H1 (cell line): ENCODE measurements at regions not wholly inside any gene's neighbourhood (a gene's known extent, or its start where the extent isn't known, plus 50 kb on each side); places are given as distances from the start of the nearest gene placed in this dataset.

ENCODE experiments used
- CTCF ChIA-PET: fragments of 300-600 bp; sonication (Branson Sonifier 250); formaldehyde crosslinking; loops from one replicate; lab custom pipeline; 2021; ENCODE audit not compliant: partially characterized antibody; lab: Charles Lee
- POLR2A ChIA-PET: fragments of 300-600 bp; sonication (Branson Sonifier 250); formaldehyde crosslinking; loops from one replicate; lab custom pipeline; 2021; ENCODE audit warnings: inconsistent platforms; ENCODE audit not compliant: partially characterized antibody; lab: Charles Lee
- DNase-seq, 2 experiments: peaks; one replicate each; pipeline versions ENCODE4 v3.0.0 to v3.0.0-alpha.2; 2010 to 2022; ENCODE audit warnings: low spot score in 2 of 2, low read depth in 1 of 2, mixed read lengths in 1 of 2
- FAIRE-seq: peaks from 2 replicates; lab custom pipeline; 2011; peaks lifted over from hg19 to GRCh38; lab: Jason Lieb, UNC
- H2AFZ ChIP-seq: 2 replicates; pipeline ENCODE4 v1.8.1; 2012; ENCODE audit warnings: low read length, inconsistent platforms
- H2AK5ac ChIP-seq: 2 replicates; pipeline ENCODE4 v1.6.1; 2013; ENCODE audit warnings: low read depth, low read length
- H2BK120ac ChIP-seq: replicated peaks from 2 replicates; pipeline ENCODE3; 2013; ENCODE audit warnings: low read depth, low read length, inconsistent platforms
- H2BK12ac ChIP-seq: 2 replicates; pipeline ENCODE4 v1.6.1; 2013; ENCODE audit warnings: low read depth, low read length
- H2BK15ac ChIP-seq: 2 replicates; pipeline ENCODE4 v1.6.1; 2013; ENCODE audit warnings: low read length
- H2BK20ac ChIP-seq: 2 replicates; pipeline ENCODE4 v1.6.1; 2013; ENCODE audit warnings: low read length
- H2BK5ac ChIP-seq: 2 replicates; pipeline ENCODE4 v1.6.1; 2013; ENCODE audit warnings: low read depth, low read length
- H3K14ac ChIP-seq: 2 replicates; pipeline ENCODE4 v1.6.1; 2013; ENCODE audit warnings: inconsistent platforms; ENCODE audit not compliant: insufficient read length
- H3K18ac ChIP-seq: 2 replicates; pipeline ENCODE4 v1.6.1; 2013; ENCODE audit warnings: low read length; ENCODE audit errors: extremely low read depth
- H3K23ac ChIP-seq: 2 replicates; pipeline ENCODE4 v1.6.1; 2013; ENCODE audit warnings: inconsistent platforms; ENCODE audit not compliant: insufficient read length
- H3K23me2 ChIP-seq: 2 replicates; pipeline ENCODE4 v1.6.1; 2013; ENCODE audit warnings: low read depth, low read length
- H3K27ac ChIP-seq: 2 replicates; pipeline ENCODE4 v1.6.1; 2011; ENCODE audit warnings: low read depth, low read length, inconsistent platforms
- H3K27me3 ChIP-seq, 4 experiments: replicated peaks in 1 of 4; 1 replicate in 1 of 4; 2 replicates in 3 of 4; pipeline versions ENCODE4 v1.6.1 to v1.8.1; 2011 to 2013; ENCODE audit warnings: low read length in 3 of 4, mild to moderate bottlenecking in 3 of 4, inconsistent platforms in 2 of 4, mixed read lengths in 2 of 4, moderate library complexity in 1 of 4; ENCODE audit not compliant: control insufficient read depth in 3 of 4, insufficient read depth in 3 of 4; ENCODE audit errors: extremely low read depth in 1 of 4
- H3K36me3 ChIP-seq, 4 experiments: 2 replicates each; pipeline versions ENCODE4 v1.6.1 to v1.8.1; 2011 to 2013; ENCODE audit warnings: mild to moderate bottlenecking in 4 of 4, low read length in 3 of 4, moderate library complexity in 2 of 4, control low read depth in 1 of 4, inconsistent platforms in 1 of 4; ENCODE audit not compliant: insufficient read depth in 4 of 4, control insufficient read depth in 2 of 4
- H3K4ac ChIP-seq: replicated peaks from 2 replicates; pipeline ENCODE3; 2013; ENCODE audit warnings: low read length, low read depth, mixed read lengths, inconsistent platforms; ENCODE audit not compliant: insufficient read length
- H3K4me1 ChIP-seq, 4 experiments: replicated peaks in 1 of 4; 1 replicate in 1 of 4; 2 replicates in 3 of 4; pipeline versions ENCODE4 v1.6.1 to v1.8.1; 2011 to 2013; ENCODE audit warnings: low read length in 3 of 4, inconsistent platforms in 2 of 4, mixed read lengths in 1 of 4; ENCODE audit not compliant: insufficient read depth in 4 of 4, control insufficient read depth in 3 of 4
- H3K4me2 ChIP-seq, 2 experiments: 2 replicates each; pipeline versions ENCODE4 v1.6.1 to v1.8.1; 2011 to 2013; ENCODE audit warnings: low read depth in 2 of 2, low read length in 2 of 2, control low read depth in 1 of 2, inconsistent platforms in 1 of 2, mild to moderate bottlenecking in 1 of 2; ENCODE audit not compliant: insufficient read depth in 1 of 2
- H3K4me3 ChIP-seq, 4 experiments: fragments of 200-600, 300-600 bp in 1 of 4; sonication (generic), shearing (Covaris generic), sonication (Bioruptor Twin) in 1 of 4; 2 replicates each; pipeline versions ENCODE4 v1.5.1 to v1.8.1; 2011 to 2016; ENCODE audit warnings: low read length in 4 of 4, low read depth in 3 of 4, control low read depth in 2 of 4, inconsistent platforms in 2 of 4, mild to moderate bottlenecking in 2 of 4, mixed read lengths in 1 of 4, moderate library complexity in 1 of 4; ENCODE audit not compliant: insufficient read depth in 2 of 4; ENCODE audit errors: extremely low read depth in 1 of 4
- H3K56ac ChIP-seq: replicated peaks from 2 replicates; pipeline ENCODE3; 2013; ENCODE audit warnings: low read depth, mild to moderate bottlenecking, mixed read lengths, low read length, inconsistent platforms; ENCODE audit not compliant: insufficient read length
- H3K79me1 ChIP-seq: 2 replicates; pipeline ENCODE4 v1.6.1; 2013; ENCODE audit warnings: low read depth, low read length, control low read depth
- H3K79me2 ChIP-seq, 2 experiments: 2 replicates each; pipeline versions ENCODE4 v1.6.1 to v1.8.1; 2012 to 2013; ENCODE audit warnings: low read length in 2 of 2, mild to moderate bottlenecking in 2 of 2, inconsistent platforms in 1 of 2; ENCODE audit not compliant: insufficient read depth in 2 of 2, control insufficient read depth in 1 of 2
- H3K9ac ChIP-seq, 4 experiments: replicated peaks in 1 of 4; 1 replicate in 1 of 4; 2 replicates in 3 of 4; pipeline versions ENCODE4 v1.6.1 to v1.8.1; 2011 to 2013; ENCODE audit warnings: low read depth in 3 of 4, low read length in 3 of 4, control low read depth in 2 of 4, mild to moderate bottlenecking in 2 of 4, moderate library complexity in 2 of 4, inconsistent platforms in 1 of 4; ENCODE audit errors: extremely low read depth in 1 of 4
- H3K9me3 ChIP-seq, 2 experiments: 2 replicates each; pipeline versions ENCODE4 v1.6.1 to v1.8.1; 2012 to 2013; ENCODE audit warnings: mild to moderate bottlenecking in 2 of 2, moderate library complexity in 2 of 2, control low read depth in 1 of 2, inconsistent platforms in 1 of 2, low read depth in 1 of 2, low read length in 1 of 2, mixed read lengths in 1 of 2; ENCODE audit not compliant: insufficient read depth in 2 of 2
- H4K20me1 ChIP-seq, 2 experiments: replicated peaks in 1 of 2; 2 replicates each; pipeline versions ENCODE3 to v1.8.1; 2011 to 2013; ENCODE audit warnings: inconsistent platforms in 2 of 2, low read length in 2 of 2, mild to moderate bottlenecking in 1 of 2; ENCODE audit not compliant: insufficient read depth in 2 of 2, control insufficient read depth in 1 of 2
- H4K5ac ChIP-seq: 2 replicates; pipeline ENCODE4 v1.6.1; 2013; ENCODE audit warnings: low read length, low read depth, mixed read lengths, inconsistent platforms; ENCODE audit not compliant: insufficient read length
- H4K8ac ChIP-seq: 2 replicates; pipeline ENCODE4 v1.8.0; 2013; ENCODE audit warnings: mild to moderate bottlenecking, moderate library complexity, low read length, inconsistent platforms; ENCODE audit not compliant: insufficient read depth; ENCODE audit errors: extremely low read depth
- H4K91ac ChIP-seq: replicated peaks from 2 replicates; pipeline ENCODE3; 2013; ENCODE audit warnings: low read length, mixed read lengths, inconsistent platforms; ENCODE audit not compliant: insufficient read length
- CTBP2 ChIP-seq: IDR thresholded peaks from 2 replicates; pipeline ENCODE4 v1.7.0; 2011; ENCODE audit warnings: borderline replicate concordance, mild to moderate bottlenecking, moderate library complexity, mixed read lengths, low read length; ENCODE audit not compliant: insufficient read depth, insufficient read length
- WGBS, 2 experiments: shearing (Covaris generic) in 1 of 2; methylation state at CpG; one replicate each; pipeline versions ENCODE4 v1.1.6 to v1.1.7; 2013 to 2015; ENCODE audit warnings: low lambda C conversion rate in 2 of 2, mixed read lengths in 2 of 2, inconsistent platforms in 1 of 2, low coverage in 1 of 2, missing lambda C conversion rate in 1 of 2; ENCODE audit not compliant: insufficient replicate concordance in 2 of 2, insufficient coverage in 1 of 2, insufficient read length in 1 of 2; ENCODE audit errors: extremely low coverage in 1 of 2, missing lambda C conversion rate in 1 of 2; 5-methylcytosine and 5-hydroxymethylcytosine counted together

GRCh38 chr13:59463023-59463422, 700.7 kb downstream of the DIAPH3 start:
- CTCF ChIA-PET = interaction anchor here (2.9 kb wide), 1 partner anchor 14 kb away, joined by 9 read pairs; no protein-coding TSS in a partner anchor
- FAIRE-seq = no peak

More at GRCh38 chr13:59463023-59463422, 700.7 kb downstream of the DIAPH3 start:
- no peaks in the 10 kb centered on the region for H4K20me1 ChIP-seq
- no peak overlapping the region for H3K4ac ChIP-seq
- no peak overlapping the region for H3K4me2 ChIP-seq
- H3K4me3 ChIP-seq = no peak overlapping the region
- H3K18ac ChIP-seq = no peak overlapping the region
- no peak overlapping the region for H3K23ac ChIP-seq
- H4K8ac ChIP-seq = no peak overlapping the region
- WGBS, 2 experiments = 89% methylated on average over 3 of the region's 3 CpGs; no CpG with 5 or more reads in 1 of the 2 experiments
- no peak overlapping the region for H3K9ac ChIP-seq
- H3K27me3 ChIP-seq = no peaks in the 10 kb centered on the region
- no peaks in the 10 kb centered on the region for H3K23me2 ChIP-seq
- H3K36me3 ChIP-seq = no peaks in the 10 kb centered on the region
- DNase-seq = no peak
- H4K91ac ChIP-seq = no peak overlapping the region
- POLR2A ChIA-PET = no interaction called here
- H4K5ac ChIP-seq = no peak overlapping the region
- H3K79me1 ChIP-seq = no peaks in the 10 kb centered on the region
- no peak overlapping the region for H2BK15ac ChIP-seq
- no peak overlapping the region for H2BK120ac ChIP-seq
- H3K9me3 ChIP-seq = no peaks in the 10 kb centered on the region
- peaks cover 0 to 16% (median 10%) of the 10 kb centered on the region in 4 experiments; a peak in 3 of 7 replicates for H3K4me1 ChIP-seq
- no peak overlapping the region for H2AK5ac ChIP-seq
- H2BK12ac ChIP-seq = no peak overlapping the region
- no peaks in the 10 kb centered on the region for H3K79me2 ChIP-seq
- no peak overlapping the region for H2AFZ ChIP-seq
- H3K14ac ChIP-seq = no peak overlapping the region
- no peak overlapping the region for H3K27ac ChIP-seq
- no peak for TF ChIP-seq CTBP2
- no peak overlapping the region for H2BK5ac ChIP-seq
- no peak overlapping the region for H2BK20ac ChIP-seq
- H3K56ac ChIP-seq = no peak overlapping the region
